Right kidney (tissue), 1 donor: ENCODE measurements at regions not wholly inside any gene's neighbourhood (a gene's known extent, or its start where the extent isn't known, plus 50 kb on each side); places are given as distances from the start of the nearest gene placed in this dataset.

Experiments
- DNase-seq: peaks from one replicate; pipeline ENCODE4 v3.0.0-alpha.2; 2016

GRCh38 chr10:28965937-28966336 is 288.6 kb downstream of the BAMBI start:
- no peak for DNase-seq

GRCh38 chr10:28967031-28967430 is 289.7 kb downstream of the BAMBI start:
- no peak for DNase-seq

GRCh38 chr10:28969413-28969812 is 292.1 kb downstream of the BAMBI start:
- DNase-seq, result no peak

GRCh38 chr10:28970231-28970630 is 292.9 kb downstream of the BAMBI start:
- no peak for DNase-seq

- no peak for DNase-seq
Observed at GRCh38 chr10:28971255-28971654, 293.9 kb downstream of the BAMBI start.

GRCh38 chr10:28971764-28972163 is 294.4 kb downstream of the BAMBI start:
- DNase-seq, result no peak

GRCh38 chr10:28973309-28973972 is 296.1 kb downstream of the BAMBI start:
- DNase-seq, result no peak

- peak; percentile 49 for DNase-seq
Observed at GRCh38 chr10:28975891-28976531, 298.7 kb downstream of the BAMBI start.

- no peak for DNase-seq
Observed at GRCh38 chr10:28977518-28977917, 300.2 kb downstream of the BAMBI start.

- no peak for DNase-seq
Observed at GRCh38 chr10:28980264-28980663, 302.9 kb downstream of the BAMBI start.

- no peak for DNase-seq
Observed at GRCh38 chr10:28981007-28981406, 303.7 kb downstream of the BAMBI start.

GRCh38 chr10:28982974-28983373 is 305.7 kb downstream of the BAMBI start:
- DNase-seq, result no peak

GRCh38 chr10:28983799-28984198 is 305.1 kb upstream of the LYZL1 start:
- no peak for DNase-seq

GRCh38 chr10:28984431-28984830 is 304.4 kb upstream of the LYZL1 start:
- no peak for DNase-seq

GRCh38 chr10:28985137-28985885 is 303.6 kb upstream of the LYZL1 start:
- DNase-seq, result no peak

- no peak for DNase-seq
Observed at GRCh38 chr10:28986117-28986792, 302.6 kb upstream of the LYZL1 start.

GRCh38 chr10:28986856-28987255 is 302.0 kb upstream of the LYZL1 start:
- no peak for DNase-seq

- DNase-seq, result no peak
Observed at GRCh38 chr10:28987555-28988320, 301.1 kb upstream of the LYZL1 start.

GRCh38 chr10:28988980-28989379 is 299.9 kb upstream of the LYZL1 start:
- DNase-seq, result no peak

- DNase-seq, result no peak
Observed at GRCh38 chr10:28991333-28992270, 297.3 kb upstream of the LYZL1 start.

GRCh38 chr10:28993056-28993455 is 295.8 kb upstream of the LYZL1 start:
- no peak for DNase-seq
